GM18505 (cell line): ENCODE measurements at regions not wholly inside any gene's neighbourhood (a gene's known extent, or its start where the extent isn't known, plus 50 kb on each side); places are given as distances from the start of the nearest gene placed in this dataset.
A peak's percentile ranks its signal among the peaks of the same experiment; 100 is the strongest.

Experiments used
- ATAC-seq: cut with Tn5 transposase; IDR thresholded peaks from one replicate; pipeline ENCODE4 v1.9.1; 2021; ENCODE audit not compliant: unreplicated experiment
- POLR2A ChIP-seq: IDR thresholded peaks from 4 replicates; pipeline ENCODE4 v1.6.1; 2011; ENCODE audit warnings: borderline replicate concordance; ENCODE audit not compliant: insufficient read depth, insufficient read length; ENCODE audit errors: extremely low read depth

DNA sequence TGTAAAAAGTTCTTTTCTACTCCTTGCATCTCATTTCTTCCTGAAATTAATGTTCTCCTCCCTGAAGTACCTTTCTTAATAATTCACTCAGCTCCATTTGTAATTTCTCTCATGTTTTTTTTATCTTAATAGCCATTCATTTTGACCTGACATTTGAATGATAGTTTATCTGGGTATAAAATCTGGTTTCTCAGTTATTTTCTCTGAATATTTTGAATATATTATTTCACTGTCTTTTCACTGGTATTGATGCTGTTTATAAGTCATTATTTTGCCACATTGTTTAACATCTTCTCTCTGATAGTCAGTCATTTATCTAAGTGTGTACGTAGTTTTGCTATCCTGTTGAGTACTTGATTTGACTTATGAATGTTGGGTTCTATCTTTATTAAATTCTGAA lies 68.8 kb upstream of the ARHGAP18 start:
- no peak for ATAC-seq

DNA sequence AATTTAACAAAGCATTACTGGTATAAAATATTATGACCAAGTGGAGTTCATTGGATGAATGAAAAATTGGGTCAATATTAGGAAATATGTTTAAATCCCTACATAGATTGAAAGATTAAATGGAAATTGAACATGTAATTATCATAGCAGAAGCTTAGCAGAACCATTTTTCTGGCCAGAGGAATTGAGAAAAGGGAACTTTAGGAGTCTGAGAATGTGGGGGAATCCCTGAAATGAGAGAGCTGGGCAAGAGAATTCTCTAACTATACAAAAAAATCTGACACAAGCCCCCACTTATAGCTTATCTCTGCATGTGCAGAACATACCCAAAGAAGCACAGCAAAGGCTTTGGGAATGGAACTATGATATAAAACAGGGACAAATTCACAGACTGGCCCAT lies 67.4 kb upstream of the ARHGAP18 start:
- no peak for ATAC-seq
- TF ChIP-seq POLR2A, result no peak

More for the DNA sequence above, 68.8 kb upstream of the ARHGAP18 start:
- TF ChIP-seq POLR2A, result no peak

DNA sequence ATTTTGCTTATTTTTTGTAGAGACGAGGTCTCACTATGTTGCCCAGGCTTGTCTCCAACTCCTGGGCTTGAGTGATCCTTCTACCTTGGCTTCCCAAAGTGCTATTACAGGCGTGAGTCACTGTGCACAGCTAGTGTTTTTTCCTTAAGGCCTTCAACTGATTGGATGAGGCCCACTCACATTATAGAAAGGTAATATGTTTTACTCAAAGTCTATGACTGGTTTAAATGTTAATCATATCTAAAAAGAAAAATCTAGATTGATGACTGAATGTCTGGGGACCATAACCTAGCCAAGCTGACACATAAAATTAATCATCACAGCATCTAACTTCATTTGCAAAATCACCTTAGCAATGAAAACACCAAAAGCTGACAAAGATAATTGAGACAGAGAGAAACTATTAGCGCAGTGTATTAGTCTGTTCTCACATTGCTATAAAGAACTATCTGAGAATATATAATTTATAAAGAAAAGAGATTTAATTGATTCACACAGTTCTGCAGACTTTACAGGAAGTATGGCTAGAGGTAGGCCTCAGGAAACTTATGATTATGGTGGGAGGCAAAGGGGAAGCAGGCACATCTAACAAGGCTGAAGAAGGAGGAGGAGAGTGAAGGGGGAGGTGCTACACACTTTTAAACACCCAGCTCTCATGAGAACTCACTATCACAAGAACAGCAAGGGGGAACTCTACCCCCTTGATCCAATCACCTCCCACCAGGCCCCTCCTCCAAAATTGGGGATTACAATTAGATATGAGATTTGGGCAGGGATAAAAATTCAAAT lies 66.8 kb upstream of the ARHGAP18 start:
- no peak for TF ChIP-seq POLR2A
- ATAC-seq, result no peak

DNA sequence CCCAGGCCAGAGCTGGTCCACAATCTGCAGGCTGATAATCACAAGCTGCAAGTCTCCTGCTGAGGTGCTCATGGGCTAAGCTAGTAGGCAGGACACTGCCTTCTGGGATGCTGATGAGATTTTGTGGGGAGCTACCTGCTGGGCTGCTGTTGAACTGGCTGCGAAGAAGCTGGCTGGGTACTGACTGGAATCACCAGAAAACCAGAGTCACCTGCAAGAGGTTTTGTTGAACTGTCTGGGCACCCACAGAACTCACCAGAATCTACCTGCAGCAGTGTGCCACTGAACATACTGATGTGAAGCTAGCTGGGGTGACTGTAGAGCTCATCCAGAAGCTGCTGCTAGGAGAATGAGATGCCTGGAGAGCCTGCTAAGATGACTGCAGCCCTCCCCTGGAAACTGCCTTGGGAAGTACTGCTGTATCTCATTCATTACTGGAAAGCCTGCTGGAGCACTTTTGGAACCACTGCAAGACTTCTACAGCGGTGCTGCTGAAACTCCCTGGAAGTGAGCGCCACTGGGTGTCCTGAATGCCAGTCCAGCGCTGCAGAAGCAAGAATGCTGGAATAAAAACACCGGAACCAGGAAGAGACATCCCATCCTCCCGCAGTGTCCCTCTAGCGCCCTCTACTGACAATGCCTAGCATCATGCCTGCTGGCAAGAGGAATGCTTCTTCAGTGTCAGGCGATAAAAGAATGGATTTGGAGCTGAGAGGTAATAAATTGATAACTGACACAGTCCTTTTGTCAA lies 64.9 kb upstream of the ARHGAP18 start:
- TF ChIP-seq POLR2A, result no peak

DNA sequence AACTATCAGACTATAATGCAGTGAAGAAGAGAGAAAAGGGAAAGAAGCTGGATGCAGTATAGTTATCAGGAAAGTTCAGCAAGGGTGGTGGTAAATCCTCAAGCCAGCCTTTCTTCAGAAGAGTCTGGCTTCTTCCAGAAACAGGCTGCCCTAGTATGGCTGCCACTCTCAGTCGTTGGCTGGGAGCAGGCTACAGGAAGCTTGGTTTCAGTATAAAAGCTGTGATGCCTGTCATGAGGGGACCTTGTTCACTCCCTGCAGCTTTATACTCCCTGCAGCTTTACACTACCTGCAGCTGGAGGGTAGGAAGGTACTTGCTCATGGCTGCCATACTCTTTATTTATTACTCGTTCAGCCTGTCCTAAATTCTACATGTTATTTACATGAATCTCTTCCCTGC lies 63.3 kb upstream of the ARHGAP18 start:
- TF ChIP-seq POLR2A, result no peak
- ATAC-seq, result no peak

More for the DNA sequence above, 64.9 kb upstream of the ARHGAP18 start:
- ATAC-seq, result no peak

DNA sequence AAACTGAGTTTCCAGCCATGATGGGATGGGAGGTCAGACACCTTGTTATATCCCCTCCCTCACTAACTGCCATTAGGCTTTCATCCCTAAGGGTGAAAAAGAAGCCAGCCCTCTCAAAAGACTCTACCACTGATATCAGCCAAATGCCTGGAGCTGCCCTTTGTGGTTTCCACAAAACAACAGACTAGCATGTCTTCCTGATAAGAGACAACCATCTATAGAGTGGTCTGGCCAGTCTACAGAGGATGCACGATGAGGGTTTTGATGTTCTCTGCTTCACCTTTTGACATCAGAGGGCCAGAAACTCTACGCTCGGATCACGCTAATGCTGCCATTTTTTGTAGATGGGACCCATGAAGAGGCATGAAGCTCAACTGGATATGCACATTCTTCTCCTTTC lies 61.7 kb upstream of the ARHGAP18 start:
- ATAC-seq, result no peak
- no peak for TF ChIP-seq POLR2A

DNA sequence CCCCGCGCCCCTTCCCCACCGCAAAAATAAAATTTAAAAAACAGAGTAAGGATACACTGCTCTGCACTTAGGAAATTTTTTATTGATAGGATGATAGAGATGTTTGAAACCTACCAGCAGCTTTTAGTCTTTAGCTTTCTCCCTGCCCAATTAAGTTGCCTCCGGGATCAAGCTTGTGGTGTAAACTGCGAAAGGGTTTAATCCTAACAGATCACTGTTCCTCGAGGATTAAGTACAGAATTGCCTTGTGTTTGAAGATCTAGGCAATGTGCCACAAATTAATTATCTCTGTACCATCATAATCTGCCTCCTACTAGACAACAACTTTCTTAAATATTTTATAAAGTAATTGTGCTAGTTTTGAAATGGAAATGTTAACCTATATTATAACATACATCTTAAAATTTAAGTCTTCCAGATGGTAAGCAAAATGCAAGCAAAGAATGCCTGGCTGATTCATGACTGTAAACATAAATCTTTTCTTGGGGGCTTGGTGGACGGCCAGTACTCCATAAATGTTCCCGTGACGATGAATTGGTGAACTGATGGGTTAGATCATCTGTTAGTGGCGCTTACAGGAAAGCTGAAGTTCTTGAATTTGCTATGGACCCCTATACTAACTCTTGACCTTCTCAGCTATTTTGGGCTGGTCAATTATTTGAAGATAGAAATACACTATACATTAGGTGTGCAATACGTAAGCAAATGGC lies 58.0 kb upstream of the ARHGAP18 start:
- ATAC-seq, result no peak

DNA sequence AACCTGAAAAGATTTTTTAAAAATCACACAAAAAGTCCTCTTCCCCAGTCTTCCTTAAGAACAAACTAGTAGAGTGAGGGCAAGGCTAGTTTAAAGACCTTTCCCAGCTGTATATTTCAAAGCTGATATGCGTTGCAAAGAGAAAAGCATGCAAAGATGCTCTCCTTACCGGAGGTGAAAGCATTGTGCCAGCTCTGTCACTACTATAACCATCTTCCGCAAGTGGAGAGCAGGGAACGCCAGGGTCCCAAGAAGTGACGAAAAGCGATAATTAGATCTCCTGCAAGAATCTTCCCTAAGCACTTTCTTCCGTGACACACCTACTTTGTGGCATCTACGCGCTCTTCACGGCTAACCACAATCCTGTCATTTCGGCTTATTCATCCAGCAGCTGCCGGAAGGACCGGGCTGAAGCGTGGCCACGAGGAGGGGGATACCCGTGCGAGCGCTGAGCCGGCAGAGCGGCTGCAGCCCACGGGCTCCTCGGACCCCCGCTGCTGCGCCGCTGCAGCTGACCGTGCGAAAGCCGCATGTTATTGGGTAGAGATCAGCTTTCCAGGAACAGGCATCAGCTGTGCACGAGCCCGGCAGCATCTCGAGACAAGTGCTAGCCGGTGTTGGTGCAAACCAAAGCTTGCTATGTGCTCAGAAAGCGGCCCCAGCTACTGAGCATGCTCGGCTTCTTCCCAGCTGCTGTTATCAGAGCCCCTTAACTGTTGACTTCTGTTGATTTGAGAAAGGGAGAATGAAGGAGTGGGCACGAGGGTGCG lies 57.2 kb upstream of the ARHGAP18 start:
- no peak for TF ChIP-seq POLR2A

More for the DNA sequence above, 58.0 kb upstream of the ARHGAP18 start:
- no peak for TF ChIP-seq POLR2A

DNA sequence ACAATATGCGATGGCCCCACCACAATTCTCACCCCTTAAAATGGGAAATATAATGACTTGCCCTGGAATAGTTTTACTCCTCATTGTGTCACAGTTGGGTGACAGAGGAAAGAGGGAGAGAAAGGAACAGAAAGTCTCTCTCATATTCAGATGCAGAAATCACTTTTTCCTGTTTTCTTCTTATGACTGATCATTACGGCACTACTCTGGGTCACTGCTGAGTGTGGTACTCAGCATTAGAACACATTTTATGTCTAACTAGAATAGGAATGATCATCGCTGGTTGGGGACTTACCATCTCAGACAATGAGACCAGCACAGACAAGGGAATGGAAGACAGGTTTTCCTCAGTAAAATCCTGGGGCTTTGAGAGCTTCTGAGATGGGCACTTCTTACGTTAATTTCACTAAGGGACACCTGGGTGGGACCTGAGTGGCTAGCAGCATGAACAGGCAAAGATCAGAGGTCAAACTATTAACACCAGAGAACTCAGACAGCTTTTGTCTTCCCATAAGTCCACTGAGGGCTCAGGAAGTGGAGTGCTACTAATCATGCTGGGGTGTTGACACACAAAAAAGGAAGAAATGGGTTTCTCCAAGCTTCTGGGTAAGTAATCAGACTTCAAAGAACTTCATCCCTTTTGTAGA lies 54.9 kb upstream of the ARHGAP18 start:
- no peak for TF ChIP-seq POLR2A
- no peak for ATAC-seq

More for the DNA sequence above, 57.2 kb upstream of the ARHGAP18 start:
- ATAC-seq, result peak; percentile 85

DNA sequence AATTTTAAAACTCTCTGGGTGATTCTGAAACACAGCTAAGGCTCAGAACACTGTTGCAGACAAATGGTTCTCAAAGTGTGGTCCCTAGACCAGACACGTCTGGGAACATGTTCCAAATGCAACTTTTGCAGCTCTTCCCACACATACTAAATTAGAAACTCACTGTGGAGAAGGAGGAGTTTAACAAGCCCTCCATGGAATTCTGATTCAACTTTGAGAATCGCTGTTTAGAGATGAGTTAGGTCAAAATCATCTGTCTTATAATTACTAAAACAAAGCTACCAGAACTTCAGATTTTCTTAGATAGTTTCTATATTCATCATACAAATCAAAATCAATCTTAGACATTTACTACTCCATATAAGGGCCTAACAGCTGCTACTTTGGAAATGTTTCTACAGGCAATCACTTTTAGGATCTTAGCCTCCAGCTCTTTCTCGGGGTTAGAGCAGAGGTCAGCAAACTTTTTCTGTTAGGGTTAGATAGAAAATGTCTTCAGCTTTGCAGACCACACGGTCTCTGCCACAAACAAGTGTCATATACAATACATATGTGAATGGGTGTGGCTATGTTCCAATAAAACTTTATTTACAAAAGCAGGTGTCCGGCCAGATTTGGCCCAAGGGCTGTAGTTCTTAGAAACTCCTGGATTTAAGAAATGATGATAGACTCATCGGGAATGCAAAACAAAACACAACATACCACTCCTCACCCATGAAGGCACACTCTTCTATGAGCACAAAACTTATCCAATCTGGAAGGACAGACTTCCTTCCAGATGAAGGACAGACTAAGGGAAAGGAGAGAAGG lies 50.0 kb upstream of the ARHGAP18 start:
- no peak for TF ChIP-seq POLR2A
- ATAC-seq, result no peak
